Fibroblast of peridontal ligament (primary cell): ENCODE measurements at regions not wholly inside any gene's neighbourhood (a gene's known extent, or its start where the extent isn't known, plus 50 kb on each side); places are given as distances from the start of the nearest gene placed in this dataset.
"Not testable (repeated sequence)": the region's sequence is repeated elsewhere in the genome, so short reads cannot be mapped to it uniquely, and the experiment has no call there.

ENCODE experiments used
- DNase-seq: peaks from one replicate; pipeline ENCODE4 v3.0.0-alpha.2; 2010; ENCODE audit errors: extremely low read depth

DNA sequence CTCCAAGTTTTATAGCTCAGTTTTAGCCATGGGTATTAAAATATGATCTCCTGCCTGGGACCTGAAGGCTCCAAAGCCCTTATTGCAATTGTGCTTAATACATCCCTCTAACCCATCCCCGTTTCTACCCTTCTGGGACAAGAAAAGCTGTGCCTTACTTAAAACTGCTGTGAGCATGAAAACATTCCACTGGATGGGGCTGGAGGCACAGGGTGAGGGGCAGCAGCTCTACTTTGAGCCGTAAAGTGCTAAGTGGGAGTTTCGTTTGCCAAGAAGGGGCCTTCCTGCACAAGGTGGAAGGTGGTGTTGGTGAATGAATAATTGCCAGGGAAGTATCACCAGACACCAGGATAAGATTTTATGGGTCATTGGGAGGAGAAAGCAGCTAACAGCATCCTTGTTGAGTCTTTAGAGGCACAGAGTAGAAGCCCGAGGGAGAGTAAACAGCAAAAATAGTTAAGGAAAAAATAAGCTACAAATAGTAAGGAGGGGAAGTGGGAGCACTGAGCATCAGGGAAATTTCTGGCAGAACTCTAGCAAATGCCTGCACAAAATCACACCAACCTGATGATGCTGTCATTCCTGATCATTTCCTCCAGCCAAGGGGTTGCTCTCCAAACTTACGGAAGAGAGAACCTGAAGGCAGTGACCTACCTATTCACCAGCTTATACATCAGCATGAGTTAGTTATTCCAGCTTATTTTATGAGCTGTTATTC, 218.4 kb downstream of the MREG start:
- DNase-seq = no peak

GRCh38 chr2:215793747-215794595, 219.4 kb downstream of the MREG start:
- DNase-seq = peak; percentile 96

- DNase-seq = no peak
These were observed 221.8 kb downstream of the MREG start for GRCh38 chr2:215791481-215791937.

GRCh38 chr2:215790523-215791421, 222.6 kb downstream of the MREG start:
- DNase-seq = peak; percentile 53

GRCh38 chr2:215787565-215788178, 225.7 kb downstream of the MREG start:
- DNase-seq = no peak

GRCh38 chr2:215787025-215787424, 226.3 kb downstream of the MREG start:
- DNase-seq = no peak

GRCh38 chr2:215784371-215784783, 229.0 kb downstream of the MREG start:
- DNase-seq = peak; percentile 99

GRCh38 chr2:215783640-215784039, 229.7 kb downstream of the MREG start:
- not testable (repeated sequence) for DNase-seq

GRCh38 chr2:215782965-215783364, 230.4 kb downstream of the MREG start:
- no peak for DNase-seq

DNA sequence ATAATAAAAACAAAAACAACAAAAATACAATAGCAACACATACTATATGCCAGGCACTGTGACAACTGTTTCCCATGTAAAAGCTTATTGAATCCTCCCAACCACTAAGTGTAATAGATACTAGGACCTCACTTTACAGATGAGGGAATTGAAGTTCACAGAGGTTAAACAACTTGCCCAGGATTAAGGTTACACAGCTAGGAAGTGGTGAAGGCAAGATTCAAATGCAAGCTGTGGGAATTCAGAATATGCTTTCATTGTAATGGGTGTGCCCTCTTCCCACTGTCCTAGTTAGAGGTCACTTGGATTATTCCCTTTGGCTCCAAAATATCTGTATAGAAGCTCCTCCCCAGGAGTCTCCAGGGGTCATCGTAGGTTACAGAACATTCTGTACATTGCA, 231.1 kb downstream of the MREG start:
- no peak for DNase-seq

GRCh38 chr2:215780907-215781685, 232.3 kb downstream of the MREG start:
- DNase-seq = peak; percentile 63

- DNase-seq = no peak
These were observed 233.0 kb downstream of the MREG start for GRCh38 chr2:215780313-215780712.

- no peak for DNase-seq
These were observed 233.4 kb downstream of the MREG start for GRCh38 chr2:215779912-215780311.

DNA sequence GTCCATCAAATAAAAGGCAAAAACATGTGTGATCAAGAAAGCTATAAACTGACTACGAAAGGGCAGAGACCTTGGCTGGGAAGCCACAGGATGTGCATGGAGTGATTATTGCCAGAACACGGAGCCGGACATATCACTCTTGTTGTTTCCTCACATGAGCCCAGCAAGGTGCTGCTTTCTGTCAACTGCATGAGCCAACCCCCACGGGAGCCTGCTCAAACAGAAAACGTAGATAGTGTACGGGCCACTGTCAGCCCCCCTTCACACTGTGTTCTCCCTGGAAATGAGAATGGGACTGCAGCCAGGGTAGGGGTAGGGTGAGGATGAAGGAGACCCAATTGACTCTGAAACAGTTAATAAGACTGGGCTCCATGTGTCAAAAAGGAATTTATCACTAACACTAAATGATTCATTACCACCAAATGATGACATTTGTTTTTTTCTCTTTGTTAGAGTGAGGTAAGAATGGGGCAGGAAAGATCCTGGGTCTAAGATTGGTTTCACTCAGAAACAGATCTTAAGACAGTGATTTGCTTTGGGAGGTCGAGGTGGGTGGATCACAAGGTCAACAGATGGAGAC, 235.8 kb downstream of the MREG start:
- no peak for DNase-seq

DNA sequence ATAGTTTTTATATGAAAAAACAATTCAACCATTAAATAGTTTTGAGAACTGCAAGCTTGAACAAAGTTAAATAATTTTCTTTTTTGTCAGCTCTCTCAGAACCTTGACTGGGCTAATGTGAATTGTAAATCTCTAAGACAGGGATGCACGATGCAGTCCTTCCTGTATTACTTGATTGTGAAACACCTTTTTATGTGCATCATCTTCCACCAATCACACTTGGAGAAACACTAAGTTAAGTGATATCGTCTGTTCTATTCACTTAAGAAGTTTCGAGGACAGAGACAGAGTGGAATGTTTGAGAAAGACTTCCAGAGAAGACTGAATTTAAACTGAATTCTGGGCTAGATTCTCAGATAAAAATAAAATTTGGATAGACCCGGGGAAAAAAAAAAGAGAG, 238.2 kb downstream of the MREG start:
- peak; percentile 45 for DNase-seq

DNA sequence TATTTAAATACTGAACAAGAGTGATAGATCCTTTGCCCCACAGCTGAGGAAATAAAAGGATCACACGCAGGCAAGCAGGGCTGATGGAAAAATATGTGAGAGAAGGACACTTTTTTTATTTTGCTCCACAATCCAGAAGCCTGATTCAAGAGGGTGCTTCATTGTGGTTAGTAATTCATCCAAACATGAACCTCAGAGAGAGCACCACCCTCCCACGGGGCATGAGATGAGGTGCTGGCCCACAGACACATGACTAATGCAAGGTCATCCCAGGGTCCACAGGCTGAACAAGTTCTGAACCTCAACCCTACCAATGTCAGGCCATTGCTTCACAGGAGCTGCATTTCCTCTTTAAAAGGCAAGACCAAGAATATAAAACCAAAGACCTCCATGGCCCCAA, 239.6 kb downstream of the MREG start:
- peak; percentile 98 for DNase-seq

DNA sequence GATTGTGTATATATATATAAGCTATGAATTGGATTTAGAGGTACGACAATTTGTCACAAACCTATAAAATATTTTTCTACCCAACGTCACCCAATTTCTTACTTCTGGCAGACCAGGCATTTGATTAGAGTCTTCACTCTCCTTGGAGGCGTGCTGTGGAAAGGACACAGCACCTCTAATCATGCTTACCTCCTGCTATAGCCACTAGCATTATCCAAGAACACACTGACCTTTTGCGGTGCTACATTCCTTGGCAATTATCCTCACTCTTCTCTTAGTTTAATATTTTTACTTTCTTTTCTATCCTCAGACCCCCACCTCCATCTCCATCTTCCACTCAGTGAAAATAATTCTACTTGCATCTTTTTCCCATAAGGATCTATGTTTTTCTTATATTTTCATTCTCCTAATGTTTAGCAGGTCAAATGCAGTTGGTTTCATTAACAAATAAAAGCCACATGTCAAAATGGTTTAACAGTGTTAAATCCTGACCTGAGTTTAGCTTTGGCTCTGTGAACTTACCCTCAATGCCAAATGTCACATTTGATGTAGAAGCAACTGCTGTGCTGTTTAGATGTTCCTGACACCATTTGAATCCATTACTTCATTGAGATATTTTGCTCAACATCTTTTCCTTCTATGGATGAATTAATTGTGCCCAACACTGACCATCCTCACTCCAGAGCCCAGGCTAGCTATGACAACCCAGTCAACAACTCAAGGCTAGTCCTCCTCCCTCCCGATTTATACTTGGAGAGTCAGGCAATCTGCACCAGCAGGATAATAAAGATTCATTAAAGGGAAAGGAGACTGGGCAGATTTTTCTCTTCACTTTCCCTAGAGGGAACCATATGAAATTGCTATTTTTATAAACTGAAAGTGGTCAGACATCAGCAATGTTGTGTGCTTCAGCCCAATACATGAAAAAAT, 240.5 kb downstream of the MREG start:
- DNase-seq = no peak

DNA sequence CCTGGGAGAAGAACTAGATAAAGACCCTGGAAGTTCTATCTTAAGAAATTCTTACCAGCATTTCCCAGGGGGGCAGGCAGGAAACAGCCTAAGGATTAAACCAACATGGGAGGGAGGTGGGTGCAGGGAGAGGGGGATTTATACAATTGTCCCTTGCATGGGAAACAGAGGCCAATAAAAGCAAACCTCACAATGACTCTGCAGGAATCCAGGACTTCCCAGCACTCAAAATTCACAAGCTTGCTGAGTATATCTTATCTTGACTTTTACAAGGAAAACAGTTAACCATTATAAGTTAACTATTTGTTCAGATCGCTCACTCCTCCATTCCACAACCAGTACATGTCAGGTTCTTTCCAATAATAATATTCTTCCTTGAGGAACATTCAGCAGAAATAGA, 241.3 kb downstream of the MREG start:
- DNase-seq = peak; percentile 66

DNA sequence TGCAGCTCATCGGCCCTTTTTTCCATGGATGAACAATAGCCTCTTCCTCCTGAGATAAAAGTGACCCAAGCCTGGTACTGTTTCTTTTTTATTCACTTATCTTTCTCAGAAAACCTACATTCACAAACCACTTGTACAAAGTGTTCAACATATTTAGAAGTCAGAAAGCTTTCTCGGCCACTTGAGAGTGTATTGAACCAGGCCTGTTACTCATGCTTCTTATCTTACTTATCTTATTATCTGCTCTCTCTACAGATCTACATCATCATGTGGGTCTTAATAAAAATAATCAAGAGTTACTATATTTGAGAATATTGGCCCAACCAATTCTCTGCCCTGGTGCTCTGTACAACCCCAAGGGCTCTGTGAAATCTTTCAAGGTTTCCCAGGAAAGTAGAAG, 242.1 kb downstream of the MREG start:
- no peak for DNase-seq
